ENCODE measurements at regions not wholly inside any gene's neighbourhood (a gene's known extent, or its start where the extent isn't known, plus 50 kb on each side); places are given as distances from the start of the nearest gene placed in this dataset.

GRCh38 chr2:180743401-180743800 lies 237.0 kb upstream of the UBE2E3 start:
- in situ Hi-C loops (cut with MboI; ENCODE audit: low sequenced_read_pairs) = no loop called here

GRCh38 chr2:180742801-180743200 lies 237.6 kb upstream of the UBE2E3 start:
- in situ Hi-C loops (cut with MboI; ENCODE audit: low sequenced_read_pairs) = no loop called here

GRCh38 chr2:180739070-180739469 lies 241.3 kb upstream of the UBE2E3 start:
- in situ Hi-C loops (cut with MboI; ENCODE audit: low sequenced_read_pairs) = no loop called here

- in situ Hi-C loops (cut with MboI; ENCODE audit: low sequenced_read_pairs) = no loop called here
Observed at GRCh38 chr2:180735799-180736198, 244.6 kb upstream of the UBE2E3 start.

GRCh38 chr2:180734382-180734781 lies 246.0 kb upstream of the UBE2E3 start:
- in situ Hi-C loops (cut with MboI; ENCODE audit: low sequenced_read_pairs) = no loop called here

- in situ Hi-C loops (cut with MboI; ENCODE audit: low sequenced_read_pairs) = no loop called here
Observed at GRCh38 chr2:180733330-180733729, 247.1 kb upstream of the UBE2E3 start.

- in situ Hi-C loops (cut with MboI; ENCODE audit: low sequenced_read_pairs) = no loop called here
Observed at GRCh38 chr2:180732337-180732736, 248.1 kb upstream of the UBE2E3 start.

- in situ Hi-C loops (cut with MboI; ENCODE audit: low sequenced_read_pairs) = no loop called here
Observed at GRCh38 chr2:180730976-180731375, 249.4 kb upstream of the UBE2E3 start.

GRCh38 chr2:180728928-180729559 lies 251.4 kb upstream of the UBE2E3 start:
- in situ Hi-C loops (cut with MboI; ENCODE audit: low sequenced_read_pairs) = no loop called here

GRCh38 chr2:180723712-180724111 lies 256.7 kb upstream of the UBE2E3 start:
- in situ Hi-C loops (cut with MboI; ENCODE audit: low sequenced_read_pairs) = no loop called here

- in situ Hi-C loops (cut with MboI; ENCODE audit: low sequenced_read_pairs) = no loop called here
Observed at GRCh38 chr2:180722551-180723239, 257.7 kb upstream of the UBE2E3 start.

- in situ Hi-C loops (cut with MboI; ENCODE audit: low sequenced_read_pairs) = no loop called here
Observed at GRCh38 chr2:180720829-180721228, 259.6 kb upstream of the UBE2E3 start.

- in situ Hi-C loops (cut with MboI; ENCODE audit: low sequenced_read_pairs) = no loop called here
Observed at GRCh38 chr2:180717588-180717987, 262.8 kb upstream of the UBE2E3 start.

- in situ Hi-C loops (cut with MboI; ENCODE audit: low sequenced_read_pairs) = no loop called here
Observed at GRCh38 chr2:180716186-180717180, 263.9 kb upstream of the UBE2E3 start.

GRCh38 chr2:180715044-180715443 lies 265.4 kb upstream of the UBE2E3 start:
- in situ Hi-C loops (cut with MboI; ENCODE audit: low sequenced_read_pairs) = no loop called here

- in situ Hi-C loops (cut with MboI; ENCODE audit: low sequenced_read_pairs) = no loop called here
Observed at GRCh38 chr2:180709392-180710145, 270.8 kb upstream of the UBE2E3 start.

- in situ Hi-C loops (cut with MboI; ENCODE audit: low sequenced_read_pairs) = no loop called here
Observed at GRCh38 chr2:180707884-180708205, 272.6 kb upstream of the UBE2E3 start.

GRCh38 chr2:180707175-180707883 lies 273.1 kb upstream of the UBE2E3 start:
- in situ Hi-C loops (cut with MboI; ENCODE audit: low sequenced_read_pairs) = no loop called here

GRCh38 chr2:180706694-180707093 lies 273.7 kb upstream of the UBE2E3 start:
- in situ Hi-C loops (cut with MboI; ENCODE audit: low sequenced_read_pairs) = no loop called here

GRCh38 chr2:180705551-180705950 lies 274.9 kb upstream of the UBE2E3 start:
- in situ Hi-C loops (cut with MboI; ENCODE audit: low sequenced_read_pairs) = no loop called here
